ENCODE measurements at regions not wholly inside any gene's neighbourhood (a gene's known extent, or its start where the extent isn't known, plus 50 kb on each side); places are given as distances from the start of the nearest gene placed in this dataset.
A peak's percentile ranks its signal among the peaks of the same experiment; 100 is the strongest.

DNA sequence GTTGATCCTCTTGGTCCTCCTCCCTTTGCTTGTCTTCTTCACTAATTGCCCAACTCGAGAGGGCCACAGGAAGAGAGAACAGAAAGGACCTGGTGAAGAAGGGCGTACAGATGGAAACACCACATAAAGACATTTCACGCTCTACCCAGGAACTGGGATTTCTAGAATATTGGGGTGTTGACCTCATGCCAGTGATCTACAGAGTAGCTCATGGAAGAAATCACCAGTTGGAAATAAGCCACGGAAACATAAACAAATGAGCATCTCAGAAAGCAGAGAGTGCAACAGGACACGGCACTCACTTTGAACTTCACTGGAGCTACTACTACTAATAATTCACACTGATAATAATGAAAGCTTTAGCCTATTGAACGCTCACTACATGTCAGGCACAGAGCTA lies 84.6 kb upstream of the ARHGEF3 start:
- Mint-ChIP-seq H3K4me3 (peak overlapping the region; percentile 59), H3K36me3 (no peaks in the 10 kb centered on the region), H3K27ac (peak overlapping the region; percentile 58), H3K9me3 (no peaks in the 10 kb centered on the region), H3K4me1 (peaks cover 52% of the 10 kb centered on the region)
- DNase-seq (ENCODE audit: low spot score in 2 of 2) (no peak), ATAC-seq (no peak)

GRCh38 chr3:56885879-56886278 lies 84.1 kb upstream of the ARHGEF3 start:
- Mint-ChIP-seq H3K36me3 (no peaks in the 10 kb centered on the region), H3K9me3 (no peaks in the 10 kb centered on the region), H3K27ac (peak overlapping the region; percentile 58), H3K4me3 (peak overlapping the region; percentile 59), H3K4me1 (peaks cover 56% of the 10 kb centered on the region)
- ATAC-seq (peak; percentile 68), DNase-seq (ENCODE audit: low spot score in 2 of 2) (no peak)

GRCh38 chr3:56885453-56885852 lies 83.7 kb upstream of the ARHGEF3 start:
- H3K4me1 Mint-ChIP-seq: peaks cover 60% of the 10 kb centered on the region
- no peaks in the 10 kb centered on the region for H3K36me3 Mint-ChIP-seq
- no peak for DNase-seq (ENCODE audit: low spot score in 2 of 2)
- no peak overlapping the region for H3K27ac Mint-ChIP-seq
- H3K9me3 Mint-ChIP-seq: no peaks in the 10 kb centered on the region
- no peak overlapping the region for H3K4me3 Mint-ChIP-seq
- no peak for ATAC-seq

DNA sequence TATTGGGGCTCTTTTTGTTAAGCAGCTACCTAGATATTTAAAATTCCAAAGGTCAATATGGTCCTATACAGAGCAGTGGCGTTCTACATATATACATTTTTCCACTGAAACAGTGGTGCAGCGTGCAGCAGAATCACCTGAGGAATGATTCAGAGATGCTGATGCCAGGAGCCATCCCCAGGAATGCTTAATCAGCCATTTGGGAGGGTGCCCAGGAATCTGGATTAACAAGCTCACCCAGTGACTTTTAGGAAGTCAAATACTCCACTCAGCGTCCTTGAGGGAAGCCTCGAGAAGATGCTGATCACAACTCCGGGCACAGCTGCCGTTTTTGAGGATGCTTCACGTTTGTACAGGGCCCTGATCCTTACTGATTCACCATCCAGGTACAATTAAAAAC lies 82.6 kb upstream of the ARHGEF3 start:
- no peaks in the 10 kb centered on the region for H3K36me3 Mint-ChIP-seq
- peaks cover 71% of the 10 kb centered on the region for H3K4me1 Mint-ChIP-seq
- ATAC-seq (no peak), DNase-seq (ENCODE audit: low spot score in 2 of 2) (no peak)
- H3K27ac Mint-ChIP-seq: no peak overlapping the region
- no peaks in the 10 kb centered on the region for H3K9me3 Mint-ChIP-seq
- no peak overlapping the region for H3K4me3 Mint-ChIP-seq

DNA sequence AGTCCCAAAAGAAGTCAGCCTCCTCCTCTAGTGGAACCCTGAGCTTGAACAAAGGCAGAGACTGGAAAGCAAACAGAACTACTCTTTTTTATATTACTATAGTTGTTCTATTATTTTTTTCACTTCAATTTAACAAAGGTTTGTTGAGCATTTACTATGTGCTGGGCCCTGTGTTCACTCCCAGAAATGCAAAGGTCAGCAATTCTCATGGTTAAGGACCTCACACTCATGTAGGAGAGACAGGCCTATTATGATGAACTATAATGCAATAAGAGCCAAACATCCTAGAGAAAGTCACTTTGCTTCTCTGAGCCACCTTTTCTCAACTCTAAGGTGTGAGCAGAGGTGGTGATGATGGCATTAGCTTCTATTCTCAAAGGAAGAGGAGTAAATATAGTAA lies 82.1 kb upstream of the ARHGEF3 start:
- ATAC-seq: no peak
- H3K27ac Mint-ChIP-seq: no peak overlapping the region

DNA sequence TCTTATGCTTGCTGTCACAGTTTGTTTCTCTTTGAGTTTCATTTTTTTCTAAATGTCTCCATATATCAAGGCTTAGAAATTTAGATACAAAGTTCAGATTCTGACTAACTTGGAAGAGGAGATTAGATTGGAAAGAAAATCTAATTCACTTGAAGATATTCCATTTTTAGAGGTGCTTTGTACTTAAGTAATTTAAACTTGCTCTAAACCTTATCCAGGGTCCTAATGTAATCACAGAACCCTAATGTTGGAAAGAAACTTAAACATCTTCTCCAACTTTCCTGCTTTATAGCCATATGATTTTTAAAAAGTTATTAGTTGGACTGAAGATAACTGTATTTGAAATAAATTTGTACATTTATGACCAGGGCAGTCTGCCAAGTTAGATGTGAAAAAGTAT lies 81.1 kb upstream of the ARHGEF3 start:
- Mint-ChIP-seq H3K36me3 (no peaks in the 10 kb centered on the region), H3K4me1 (peaks cover 76% of the 10 kb centered on the region), H3K4me3 (no peak overlapping the region), H3K9me3 (no peaks in the 10 kb centered on the region), H3K27ac (no peak overlapping the region)
- DNase-seq (ENCODE audit: low spot score in 2 of 2) (no peak), ATAC-seq (no peak)

More for the DNA sequence above, 82.1 kb upstream of the ARHGEF3 start:
- no peak for DNase-seq (ENCODE audit: low spot score in 2 of 2)
- peaks cover 72% of the 10 kb centered on the region for H3K4me1 Mint-ChIP-seq
- no peak overlapping the region for H3K4me3 Mint-ChIP-seq
- no peaks in the 10 kb centered on the region for H3K9me3 Mint-ChIP-seq
- no peaks in the 10 kb centered on the region for H3K36me3 Mint-ChIP-seq

GRCh38 chr3:56881841-56882240 lies 80.1 kb upstream of the ARHGEF3 start:
- H3K27ac Mint-ChIP-seq: no peak overlapping the region
- no peak overlapping the region for H3K4me3 Mint-ChIP-seq
- peaks cover 72% of the 10 kb centered on the region for H3K4me1 Mint-ChIP-seq
- H3K9me3 Mint-ChIP-seq: no peaks in the 10 kb centered on the region
- H3K36me3 Mint-ChIP-seq: no peaks in the 10 kb centered on the region
- no peak for ATAC-seq
- DNase-seq (ENCODE audit: low spot score in 2 of 2): no peak

GRCh38 chr3:56880720-56881575 lies 79.2 kb upstream of the ARHGEF3 start:
- Mint-ChIP-seq H3K27ac (no peak overlapping the region), H3K4me1 (peaks cover 72% of the 10 kb centered on the region), H3K4me3 (no peak overlapping the region), H3K36me3 (no peaks in the 10 kb centered on the region), H3K9me3 (no peaks in the 10 kb centered on the region)
- DNase-seq (ENCODE audit: low spot score in 2 of 2) (no peak), ATAC-seq (peak; percentile 49)

- DNase-seq (ENCODE audit: low spot score in 2 of 2) (no peak), ATAC-seq (peak; percentile 62)
- no peaks in the 10 kb centered on the region for H3K9me3 Mint-ChIP-seq
- peak overlapping the region; percentile 13 for H3K27ac Mint-ChIP-seq
- peak overlapping the region; percentile 62 for H3K4me3 Mint-ChIP-seq
- H3K36me3 Mint-ChIP-seq: no peaks in the 10 kb centered on the region
- H3K4me1 Mint-ChIP-seq: peaks cover 71% of the 10 kb centered on the region
These were observed 77.9 kb upstream of the ARHGEF3 start for GRCh38 chr3:56879436-56880215.

DNA sequence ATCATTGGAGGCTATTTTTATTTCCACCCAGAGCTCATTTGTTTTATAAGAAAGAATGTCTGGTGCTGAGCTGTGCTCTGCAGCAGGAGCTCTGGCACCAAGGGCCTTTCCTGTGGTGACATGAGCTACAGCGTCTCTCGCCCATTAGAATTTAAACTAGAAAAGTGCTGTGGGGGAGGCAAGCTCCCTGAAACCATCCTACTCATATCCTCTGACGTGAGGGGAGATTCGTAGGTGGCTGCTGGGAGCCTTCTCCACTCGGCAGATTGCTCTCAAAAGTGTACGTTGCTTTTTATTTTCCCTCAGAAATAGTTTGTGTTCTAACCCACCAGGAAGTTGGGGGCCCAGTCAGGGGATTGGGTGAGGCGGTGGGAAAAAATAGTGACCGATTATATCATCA lies 76.3 kb upstream of the ARHGEF3 start:
- ATAC-seq (peak; percentile 96), DNase-seq (ENCODE audit: low spot score in 2 of 2) (peak in 1 of 2 donors; percentile 30)
- no peaks in the 10 kb centered on the region for H3K9me3 Mint-ChIP-seq
- peaks cover 74% of the 10 kb centered on the region for H3K4me1 Mint-ChIP-seq
- peak overlapping the region; percentile 62 for H3K4me3 Mint-ChIP-seq
- H3K27ac Mint-ChIP-seq: peak overlapping the region; percentile 67
- no peaks in the 10 kb centered on the region for H3K36me3 Mint-ChIP-seq

GRCh38 chr3:56876916-56877315 lies 75.2 kb upstream of the ARHGEF3 start:
- DNase-seq (ENCODE audit: low spot score in 2 of 2) (no peak), ATAC-seq (no peak)
- Mint-ChIP-seq H3K4me1 (peaks cover 74% of the 10 kb centered on the region), H3K9me3 (no peaks in the 10 kb centered on the region), H3K27ac (peak overlapping the region; percentile 52), H3K4me3 (no peak overlapping the region), H3K36me3 (no peaks in the 10 kb centered on the region)

- H3K4me1 Mint-ChIP-seq: peaks cover 59% of the 10 kb centered on the region
These were observed 72.5 kb upstream of the ARHGEF3 start for GRCh38 chr3:56874269-56874668.

GRCh38 chr3:56870436-56870835 lies 68.7 kb upstream of the ARHGEF3 start:
- Mint-ChIP-seq H3K9me3 (no peaks in the 10 kb centered on the region), H3K4me1 (peaks cover 33% of the 10 kb centered on the region), H3K36me3 (no peaks in the 10 kb centered on the region), H3K4me3 (no peak overlapping the region), H3K27ac (no peak overlapping the region)
- ATAC-seq: peak; percentile 63
- DNase-seq (ENCODE audit: low spot score in 2 of 2): no peak

More at GRCh38 chr3:56874269-56874668, 72.5 kb upstream of the ARHGEF3 start:
- no peak overlapping the region for H3K4me3 Mint-ChIP-seq
- no peaks in the 10 kb centered on the region for H3K9me3 Mint-ChIP-seq
- DNase-seq (ENCODE audit: low spot score in 2 of 2) (no peak), ATAC-seq (no peak)
- H3K27ac Mint-ChIP-seq: no peak overlapping the region
- no peaks in the 10 kb centered on the region for H3K36me3 Mint-ChIP-seq

GRCh38 chr3:56869157-56869889 lies 67.6 kb upstream of the ARHGEF3 start:
- Mint-ChIP-seq H3K9me3 (peaks cover under 1% of the 10 kb centered on the region), H3K27ac (no peak overlapping the region), H3K4me3 (peak overlapping the region; percentile 39), H3K36me3 (no peaks in the 10 kb centered on the region), H3K4me1 (peaks cover 35% of the 10 kb centered on the region)
- ATAC-seq (peak; percentile 97), DNase-seq (ENCODE audit: low spot score in 2 of 2) (no peak)

DNA sequence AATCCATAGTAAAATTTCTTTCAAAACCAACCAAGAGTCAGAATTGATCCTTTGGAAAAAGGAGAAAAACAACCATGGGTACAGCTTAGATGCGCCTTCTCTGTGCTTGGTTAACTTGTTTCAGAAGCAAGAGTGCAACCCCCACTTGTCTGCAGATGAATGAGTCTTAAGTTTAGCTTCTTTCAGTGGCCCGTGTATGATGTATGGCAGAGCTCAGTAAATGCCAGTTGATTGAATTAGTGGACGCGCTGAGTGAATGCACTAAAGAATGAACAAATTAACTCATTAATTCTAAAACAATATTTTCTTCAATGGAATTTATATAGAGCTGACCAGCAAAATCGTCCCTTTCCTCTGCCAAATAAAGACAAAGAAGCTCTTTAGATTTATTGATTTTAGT lies 67.0 kb upstream of the ARHGEF3 start:
- peak overlapping the region; percentile 39 for H3K4me3 Mint-ChIP-seq
- DNase-seq (ENCODE audit: low spot score in 2 of 2) (no peak), ATAC-seq (no peak)
- no peaks in the 10 kb centered on the region for H3K36me3 Mint-ChIP-seq
- H3K9me3 Mint-ChIP-seq: peaks cover 3% of the 10 kb centered on the region
- no peak overlapping the region for H3K27ac Mint-ChIP-seq
- H3K4me1 Mint-ChIP-seq: peaks cover 35% of the 10 kb centered on the region
